ENCODE measurements at regions not wholly inside any gene's neighbourhood (a gene's known extent, or its start where the extent isn't known, plus 50 kb on each side); places are given as distances from the start of the nearest gene placed in this dataset.

DNA sequence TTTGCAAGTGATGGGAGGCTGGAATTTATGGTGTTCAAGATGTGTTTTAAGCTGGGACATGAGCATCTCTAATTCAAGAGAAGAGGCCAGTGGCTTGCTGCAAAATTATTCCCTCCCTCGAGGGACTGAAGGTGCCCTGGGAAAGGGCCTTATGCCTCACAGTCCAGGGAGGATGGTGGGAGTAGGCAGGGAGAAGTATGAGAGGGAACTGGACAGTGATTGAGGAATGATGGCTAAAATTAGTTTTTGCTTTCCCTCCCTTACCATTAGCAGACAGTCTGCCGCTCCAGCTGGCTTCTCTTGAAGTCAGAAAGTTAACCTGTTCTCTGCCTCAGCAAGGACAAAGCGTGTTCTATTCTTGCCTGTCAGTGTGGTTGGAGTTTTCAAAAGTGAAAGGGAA is 139.8 kb upstream of the SEMA6D start:
- Histone ChIP-seq H3K4me3 (replicated peaks in 1 of 2; ENCODE audit: low read depth in 1 of 2, low read length in 2 of 2) (no peak overlapping the region), H2AFZ (ENCODE audit: low read depth, low read length, poor library complexity, severe bottlenecking) (no peak overlapping the region), H3K27ac (ENCODE audit: low read depth, low read length) (no peak overlapping the region), H3K79me2 (ENCODE audit: insufficient read depth, low read length) (no peaks in the 10 kb centered on the region), H3K9me2 (ENCODE audit: insufficient read depth) (no peaks in the 10 kb centered on the region), H4K20me1 (ENCODE audit: insufficient read depth) (no peaks in the 10 kb centered on the region), H3K36me3 (ENCODE audit: control insufficient read depth in 1 of 2, insufficient read depth in 2 of 2, low read length in 2 of 2) (no peaks in the 10 kb centered on the region), H3K4me1 (ENCODE audit: control insufficient read depth in 1 of 2, insufficient read depth in 2 of 2, low read length in 2 of 2) (no peaks in the 10 kb centered on the region), H3K9ac (ENCODE audit: low read length) (no peak overlapping the region), H3K9me3 (ENCODE audit: control insufficient read depth in 1 of 2, insufficient read depth in 1 of 2, low read depth in 1 of 2, low read length in 2 of 2) (peaks cover 5 to 41% of the 10 kb centered on the region in 2 experiments; a peak in 2 of 4 replicates), H3K27me3 (ENCODE audit: insufficient read depth, low read length) (no peaks in the 10 kb centered on the region), H3K4me2 (ENCODE audit: low read length) (no peak overlapping the region)
- RAD21 ChIA-PET (ENCODE audit: low non-redundant PET in 1 of 2, low total read pairs in 2 of 2, uncharacterized antibody in 2 of 2, unreplicated experiment in 2 of 2): no interaction called here
- TF ChIP-seq EGR1 (IDR thresholded peaks at IDR 0.05; ENCODE audit: low read depth): no peak
- CTCF ChIA-PET: no interaction called here
- intact Hi-C loops (cut with micrococcal nuclease): no loop called here
- BruUV-seq (replicated peaks): no TSS peak
- POLR2A ChIA-PET: no interaction called here
- DNase-seq (ENCODE audit: low read depth, low spot score) (no peak), ATAC-seq (no peak)

DNA sequence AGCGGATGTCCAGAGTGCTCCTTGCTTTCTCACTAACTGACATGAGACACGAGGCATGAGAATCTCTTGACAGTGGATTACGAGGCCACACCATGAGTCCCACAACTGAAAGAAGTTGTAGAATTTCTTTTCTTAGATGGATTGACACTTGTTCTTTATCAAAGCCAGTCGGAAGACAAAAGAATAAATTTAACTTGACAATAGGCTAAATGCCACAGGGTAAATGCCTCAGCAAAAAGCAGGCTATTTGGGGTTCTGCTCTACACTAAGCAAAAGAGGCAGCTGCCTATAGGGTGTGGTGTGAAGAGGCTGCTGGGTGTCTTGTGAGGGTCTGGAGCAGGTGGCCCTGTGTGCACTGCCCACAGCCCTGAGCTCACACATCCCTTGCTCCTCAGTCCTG is 135.1 kb upstream of the SEMA6D start:
- Histone ChIP-seq H3K4me3 (replicated peaks in 1 of 2; ENCODE audit: low read depth in 1 of 2, low read length in 2 of 2) (no peak overlapping the region), H3K9me3 (ENCODE audit: control insufficient read depth in 1 of 2, insufficient read depth in 1 of 2, low read depth in 1 of 2, low read length in 2 of 2) (peaks cover 0 to 44% of the 10 kb centered on the region in 2 experiments; a peak in 2 of 4 replicates), H3K27me3 (ENCODE audit: insufficient read depth, low read length) (no peaks in the 10 kb centered on the region), H3K79me2 (ENCODE audit: insufficient read depth, low read length) (no peaks in the 10 kb centered on the region), H3K27ac (ENCODE audit: low read depth, low read length) (no peak overlapping the region), H3K36me3 (ENCODE audit: control insufficient read depth in 1 of 2, insufficient read depth in 2 of 2, low read length in 2 of 2) (no peaks in the 10 kb centered on the region), H2AFZ (ENCODE audit: low read depth, low read length, poor library complexity, severe bottlenecking) (no peak overlapping the region), H3K4me2 (ENCODE audit: low read length) (no peak overlapping the region), H3K4me1 (ENCODE audit: control insufficient read depth in 1 of 2, insufficient read depth in 2 of 2, low read length in 2 of 2) (no peaks in the 10 kb centered on the region), H4K20me1 (ENCODE audit: insufficient read depth) (no peaks in the 10 kb centered on the region), H3K9me2 (ENCODE audit: insufficient read depth) (no peaks in the 10 kb centered on the region), H3K9ac (ENCODE audit: low read length) (no peak overlapping the region)
- TF ChIP-seq, protein P1, sequence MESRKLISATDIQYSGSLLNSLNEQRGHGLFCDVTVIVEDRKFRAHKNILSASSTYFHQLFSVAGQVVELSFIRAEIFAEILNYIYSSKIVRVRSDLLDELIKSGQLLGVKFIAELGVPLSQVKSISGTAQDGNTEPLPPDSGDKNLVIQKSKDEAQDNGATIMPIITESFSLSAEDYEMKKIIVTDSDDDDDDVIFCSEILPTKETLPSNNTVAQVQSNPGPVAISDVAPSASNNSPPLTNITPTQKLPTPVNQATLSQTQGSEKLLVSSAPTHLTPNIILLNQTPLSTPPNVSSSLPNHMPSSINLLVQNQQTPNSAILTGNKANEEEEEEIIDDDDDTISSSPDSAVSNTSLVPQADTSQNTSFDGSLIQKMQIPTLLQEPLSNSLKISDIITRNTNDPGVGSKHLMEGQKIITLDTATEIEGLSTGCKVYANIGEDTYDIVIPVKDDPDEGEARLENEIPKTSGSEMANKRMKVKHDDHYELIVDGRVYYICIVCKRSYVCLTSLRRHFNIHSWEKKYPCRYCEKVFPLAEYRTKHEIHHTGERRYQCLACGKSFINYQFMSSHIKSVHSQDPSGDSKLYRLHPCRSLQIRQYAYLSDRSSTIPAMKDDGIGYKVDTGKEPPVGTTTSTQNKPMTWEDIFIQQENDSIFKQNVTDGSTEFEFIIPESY (IDR thresholded peaks at IDR 0.05; ENCODE audit: extremely low read depth, insufficient replicate concordance, low read length): no peak
- no peak for TF ChIP-seq ZFX (IDR thresholded peaks at IDR 0.05)
- DNase-seq (ENCODE audit: low read depth, low spot score): no peak
- ChIA-PET POLR2A (no interaction called here), RAD21 (ENCODE audit: low non-redundant PET in 1 of 2, low total read pairs in 2 of 2, uncharacterized antibody in 2 of 2, unreplicated experiment in 2 of 2) (no interaction called here), CTCF (no interaction called here)
- ATAC-seq: no peak
- intact Hi-C loops (cut with micrococcal nuclease): no loop called here
- no TSS peak for BruUV-seq (replicated peaks)

Data from HCT116 (cell line).